SKM-1 (cell line): ENCODE measurements at regions not wholly inside any gene's neighbourhood (a gene's known extent, or its start where the extent isn't known, plus 50 kb on each side); places are given as distances from the start of the nearest gene placed in this dataset.
A peak's percentile ranks its signal among the peaks of the same experiment; 100 is the strongest.

Source experiments
- DNase-seq: peaks from one replicate; lab custom pipeline; 2025; ENCODE audit not compliant: unreplicated experiment; lab: John Stamatoyannopoulos, UW

DNA sequence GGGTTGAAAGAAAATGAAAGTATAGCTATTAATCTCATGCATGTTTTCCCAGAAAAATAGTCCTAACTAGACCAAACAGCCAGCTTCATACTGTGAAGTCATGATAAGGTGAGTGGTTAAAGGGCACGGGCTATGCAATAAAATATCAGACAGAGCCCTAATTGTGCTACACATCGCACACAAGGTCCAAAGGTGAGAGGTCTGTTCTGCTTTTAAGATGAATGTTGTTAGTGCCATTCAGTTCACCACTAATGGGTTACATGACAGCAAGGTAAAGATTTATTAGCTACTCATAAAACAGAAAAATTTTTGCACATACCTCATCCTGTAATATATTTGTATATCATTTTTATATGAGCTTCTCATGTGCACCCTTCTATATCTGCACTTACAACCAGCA lies 105.0 kb upstream of the STK17B start:
- no peak for DNase-seq

DNA sequence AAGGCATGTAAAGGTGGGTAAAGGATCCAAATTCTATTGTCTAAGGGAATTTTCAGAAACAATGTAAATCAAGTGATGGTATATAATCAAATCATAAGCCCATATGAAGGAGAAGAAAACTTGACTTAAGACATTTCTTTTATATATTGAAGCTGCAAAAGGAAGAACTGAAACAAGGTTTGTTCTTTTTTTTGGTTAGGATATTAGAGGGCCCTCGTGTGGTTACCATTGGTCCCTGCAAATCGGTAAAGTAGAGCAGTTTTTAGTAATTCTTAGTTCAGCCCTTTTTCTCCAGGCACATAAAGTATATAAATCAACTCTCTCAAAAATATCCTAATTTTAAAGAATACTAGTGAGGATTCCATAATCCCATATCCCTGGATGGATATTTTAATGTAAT lies 105.6 kb upstream of the STK17B start:
- DNase-seq = peak; percentile 46

- DNase-seq = no peak
Observed at GRCh38 chr2:196278491-196278911, 107.1 kb upstream of the STK17B start.

DNA sequence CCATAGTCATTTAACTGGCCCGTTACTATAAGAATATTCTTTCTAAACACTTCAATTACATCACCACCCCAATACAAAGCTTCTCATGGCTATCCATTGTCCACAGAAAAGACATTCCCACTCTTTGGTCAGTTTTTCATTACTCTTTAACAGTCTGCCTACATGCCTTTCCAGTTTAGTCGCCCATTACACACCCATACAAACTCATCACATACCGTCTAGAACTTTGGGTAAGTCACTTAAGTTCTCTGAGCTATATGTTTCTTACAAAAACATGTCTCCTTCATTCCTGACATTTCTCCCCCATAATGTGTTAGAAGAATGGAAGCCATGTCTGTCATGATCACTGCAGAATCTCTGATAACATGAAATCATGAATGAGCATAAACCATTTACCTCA lies 108.2 kb upstream of the STK17B start:
- DNase-seq = no peak

GRCh38 chr2:196284144-196284844 lies 112.9 kb upstream of the STK17B start:
- DNase-seq = no peak

- DNase-seq = no peak
Observed at GRCh38 chr2:196284866-196285557, 113.6 kb upstream of the STK17B start.

GRCh38 chr2:196286821-196287220 lies 115.4 kb upstream of the STK17B start:
- DNase-seq = no peak

GRCh38 chr2:196287523-196287922 lies 116.1 kb upstream of the STK17B start:
- no peak for DNase-seq

- no peak for DNase-seq
Observed at GRCh38 chr2:196288006-196288538, 116.7 kb upstream of the STK17B start.

- DNase-seq = no peak
Observed at GRCh38 chr2:196289000-196289399, 117.6 kb upstream of the STK17B start.

DNA sequence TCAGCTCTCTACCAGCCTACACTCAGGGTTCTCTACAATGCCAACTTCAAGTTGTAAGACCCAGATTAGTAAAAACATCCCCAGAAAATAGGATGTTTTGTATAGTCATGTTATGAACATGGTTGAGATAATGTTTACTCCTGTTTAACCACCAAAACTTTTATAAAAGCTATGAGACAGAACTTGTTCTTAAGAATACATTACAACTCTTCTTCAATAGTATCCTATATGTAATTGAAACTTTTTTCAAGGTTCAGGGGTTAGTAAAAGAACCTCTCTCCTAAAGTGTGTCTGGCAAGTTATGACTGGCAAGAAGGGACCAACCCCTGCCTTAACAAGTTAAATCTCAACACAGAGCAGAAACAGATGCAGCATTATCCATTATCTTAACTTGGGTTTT lies 118.8 kb upstream of the STK17B start:
- DNase-seq = no peak

DNA sequence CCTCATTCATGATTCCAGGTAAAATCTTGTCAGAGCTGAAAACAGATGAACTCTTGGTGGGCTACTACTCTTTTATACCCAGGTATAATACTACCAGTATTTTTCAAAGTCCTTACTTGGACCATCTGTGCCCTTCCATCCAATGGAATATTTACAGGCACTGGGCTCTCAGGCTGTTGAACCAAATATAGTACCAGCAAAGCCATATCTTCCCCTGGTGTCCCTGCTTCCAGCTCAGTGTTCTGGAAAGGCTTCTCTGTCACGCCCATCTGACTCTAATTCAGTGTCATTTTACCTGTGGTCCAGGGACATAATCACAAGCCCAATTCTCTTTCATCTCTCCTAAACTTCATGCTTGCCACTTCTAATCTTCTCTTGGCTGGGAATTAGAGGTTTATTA lies 119.2 kb upstream of the STK17B start:
- DNase-seq = no peak

DNA sequence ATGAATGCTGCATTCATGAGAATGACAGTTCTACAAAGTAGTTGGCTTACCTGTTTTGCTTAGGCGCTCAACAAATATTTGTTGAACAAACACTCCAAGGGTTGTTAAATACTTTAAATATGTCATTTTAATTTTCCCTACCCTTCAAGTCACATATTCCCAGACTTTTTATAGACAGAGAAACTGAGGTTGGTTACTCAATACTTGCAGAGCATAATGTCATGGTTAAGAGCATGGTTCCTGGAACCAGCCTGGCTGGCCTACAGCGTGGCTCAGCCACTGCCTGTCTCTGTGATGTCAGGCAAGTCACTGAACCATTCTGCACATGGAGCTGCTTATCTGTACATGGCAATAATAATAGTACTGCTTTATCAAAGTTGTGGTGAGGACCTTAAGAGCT lies 120.0 kb upstream of the STK17B start:
- DNase-seq = no peak

GRCh38 chr2:196291873-196292800 lies 120.8 kb upstream of the STK17B start:
- no peak for DNase-seq

DNA sequence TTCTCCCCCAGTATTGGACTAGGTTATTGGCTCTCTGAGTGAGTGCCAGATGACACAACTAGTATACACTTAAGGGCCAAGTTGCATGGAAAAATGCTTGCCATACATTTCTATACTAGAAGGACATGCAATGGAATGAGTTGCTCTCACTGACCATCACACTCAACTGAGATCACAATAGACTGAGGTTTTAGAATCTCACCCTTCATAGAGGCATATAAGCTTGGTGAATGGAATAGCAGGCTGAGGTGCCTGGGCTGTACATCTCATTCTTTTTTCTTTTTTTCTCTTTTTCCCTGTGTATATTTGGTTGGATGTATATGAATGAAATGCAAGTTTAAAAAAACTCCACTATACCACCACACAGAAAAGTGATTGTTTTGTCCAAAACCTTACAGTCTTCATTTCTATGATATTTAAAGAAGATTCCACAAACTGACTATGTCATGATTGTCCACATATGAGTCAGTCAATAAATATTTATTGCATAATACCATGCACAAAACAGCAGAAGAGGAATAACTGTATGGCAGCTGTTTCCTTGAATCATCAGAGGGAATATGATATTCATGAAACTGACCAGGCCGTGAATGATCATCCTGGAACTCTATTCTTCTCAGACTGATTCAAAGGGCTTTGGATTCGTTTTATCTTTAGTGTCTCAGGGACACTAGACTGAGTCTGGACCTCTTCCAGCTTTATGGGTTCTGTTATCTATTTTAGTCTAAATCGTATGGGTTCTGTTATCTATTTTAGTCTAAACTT lies 122.6 kb upstream of the STK17B start:
- DNase-seq = no peak

- DNase-seq = no peak
Observed at GRCh38 chr2:196294516-196294909, 123.1 kb upstream of the STK17B start.

DNA sequence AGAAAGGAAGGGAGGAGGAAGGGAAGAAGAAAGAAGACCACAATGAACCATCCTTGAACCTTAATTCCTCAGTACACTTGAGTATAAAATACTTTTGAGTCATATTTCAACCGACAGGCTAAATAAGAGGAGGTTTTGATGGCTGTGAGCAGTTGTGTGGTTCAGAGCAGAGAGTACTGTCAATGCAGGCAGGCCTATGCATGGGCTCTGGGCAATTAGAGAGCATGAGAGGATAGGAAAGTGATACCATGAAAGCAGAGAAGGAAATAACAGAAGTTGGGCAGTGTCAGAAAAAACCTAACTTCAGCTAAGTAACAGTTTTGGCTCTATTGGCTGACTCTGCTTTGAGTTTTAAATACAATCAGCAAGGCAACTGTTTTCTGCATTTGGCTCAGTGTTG lies 123.6 kb upstream of the STK17B start:
- DNase-seq = no peak

- peak; percentile 14 for DNase-seq
Observed at GRCh38 chr2:196298106-196298723, 126.8 kb upstream of the STK17B start.

GRCh38 chr2:196307775-196308305 lies 136.5 kb upstream of the STK17B start:
- no peak for DNase-seq

DNA sequence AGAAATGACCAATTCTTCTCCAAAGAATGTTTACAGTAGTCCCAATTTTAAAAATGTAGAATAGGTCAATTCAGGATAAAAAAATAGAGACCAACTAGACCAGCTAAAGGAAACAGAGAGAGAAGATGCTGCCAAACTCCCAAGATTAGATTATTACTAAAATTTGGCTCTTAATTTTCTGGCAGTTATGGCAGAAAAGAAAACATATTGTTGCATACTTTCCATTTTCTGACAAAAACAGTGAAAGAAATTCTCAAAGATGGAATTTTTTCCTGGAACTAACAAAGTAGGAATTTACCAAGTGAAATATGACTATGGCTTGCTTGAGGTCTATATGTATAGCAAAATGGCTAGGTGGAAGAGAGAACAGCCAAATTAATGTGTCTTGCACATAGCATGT lies 138.3 kb upstream of the STK17B start:
- no peak for DNase-seq
